PFSK-1 (cell line): ENCODE measurements at regions not wholly inside any gene's neighbourhood (a gene's known extent, or its start where the extent isn't known, plus 50 kb on each side); places are given as distances from the start of the nearest gene placed in this dataset.

Experiments used
- FOXP2 ChIP-seq: optimal IDR thresholded peaks from 2 replicates; pipeline ENCODE3; 2011; ENCODE audit warnings: borderline replicate concordance, control low read depth, inconsistent platforms; ENCODE audit not compliant: insufficient read depth; ENCODE audit errors: extremely low read length, extremely low read depth
- POLR2AphosphoS5 ChIP-seq: IDR thresholded peaks from 2 replicates; pipeline ENCODE4 v1.6.1; 2012; ENCODE audit warnings: low read depth, mild to moderate bottlenecking, control low read depth, low read length, moderate library complexity
- REST ChIP-seq, 2 experiments: IDR thresholded peaks; 2 replicates each; pipeline versions ENCODE4 v1.6.1 to v1.8.0; 2011 to 2012; ENCODE audit warnings: low read depth in 2 of 2, low read length in 2 of 2, control low read depth in 1 of 2, inconsistent platforms in 1 of 2, mild to moderate bottlenecking in 1 of 2, moderate library complexity in 1 of 2; ENCODE audit not compliant: insufficient read depth in 1 of 2
- SIN3A ChIP-seq: IDR thresholded peaks from 2 replicates; pipeline ENCODE4 v1.6.1; 2012; ENCODE audit warnings: mild to moderate bottlenecking, low read length, moderate library complexity, borderline replicate concordance; ENCODE audit not compliant: insufficient read depth
- TAF1 ChIP-seq: IDR thresholded peaks from 2 replicates; pipeline ENCODE4 v1.6.1; 2012; ENCODE audit warnings: low read length, control low read depth, borderline replicate concordance; ENCODE audit not compliant: insufficient read depth

- TF ChIP-seq FOXP2 (no peak), REST (IDR thresholded peaks at IDR 0.05; ENCODE audit: insufficient read depth in 1 of 2, low read depth in 2 of 2, low read length in 2 of 2) (no peak)
Observed at GRCh38 chr13:83221256-83221655, 661.0 kb downstream of the SLITRK1 start.

DNA sequence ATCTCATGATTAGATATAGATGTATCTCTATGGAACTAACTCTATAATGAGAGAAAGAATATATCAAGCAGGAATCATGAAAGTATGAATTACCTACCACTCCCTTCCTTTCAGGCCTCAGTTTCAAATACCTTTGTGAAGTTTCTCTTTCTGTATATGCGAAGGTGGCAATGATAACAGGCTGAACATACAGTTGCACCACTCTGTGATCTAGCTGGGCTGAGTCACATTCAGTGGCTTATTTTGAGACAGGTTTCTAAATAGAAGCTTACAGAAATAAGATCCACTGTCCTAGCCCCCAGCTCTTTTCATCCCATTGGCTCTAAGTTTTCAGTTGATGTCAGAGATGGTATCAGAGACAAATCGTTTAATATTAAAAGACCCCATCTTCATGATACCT is 662.0 kb downstream of the SLITRK1 start:
- TF ChIP-seq REST (IDR thresholded peaks at IDR 0.05; ENCODE audit: insufficient read depth in 1 of 2, low read depth in 2 of 2, low read length in 2 of 2) (no peak), POLR2AphosphoS5 (no peak), FOXP2 (no peak), TAF1 (no peak), SIN3A (no peak)

GRCh38 chr13:83219832-83220231 is 662.4 kb downstream of the SLITRK1 start:
- TF ChIP-seq TAF1: no peak
- no peak for TF ChIP-seq SIN3A
- no peak for TF ChIP-seq POLR2AphosphoS5
- TF ChIP-seq REST (IDR thresholded peaks at IDR 0.05; ENCODE audit: insufficient read depth in 1 of 2, low read depth in 2 of 2, low read length in 2 of 2): no peak
- no peak for TF ChIP-seq FOXP2

- no peak for TF ChIP-seq POLR2AphosphoS5
- no peak for TF ChIP-seq SIN3A
- TF ChIP-seq REST (IDR thresholded peaks at IDR 0.05; ENCODE audit: insufficient read depth in 1 of 2, low read depth in 2 of 2, low read length in 2 of 2): no peak
- TF ChIP-seq TAF1: no peak
- no peak for TF ChIP-seq FOXP2
Observed at GRCh38 chr13:83216479-83217245, 665.6 kb downstream of the SLITRK1 start.

- TF ChIP-seq POLR2AphosphoS5: no peak
- no peak for TF ChIP-seq SIN3A
- TF ChIP-seq FOXP2: no peak
Observed at GRCh38 chr13:83215627-83216026, 666.6 kb downstream of the SLITRK1 start.
